ENCODE measurements at regions not wholly inside any gene's neighbourhood (a gene's known extent, or its start where the extent isn't known, plus 50 kb on each side); places are given as distances from the start of the nearest gene placed in this dataset.

DNA sequence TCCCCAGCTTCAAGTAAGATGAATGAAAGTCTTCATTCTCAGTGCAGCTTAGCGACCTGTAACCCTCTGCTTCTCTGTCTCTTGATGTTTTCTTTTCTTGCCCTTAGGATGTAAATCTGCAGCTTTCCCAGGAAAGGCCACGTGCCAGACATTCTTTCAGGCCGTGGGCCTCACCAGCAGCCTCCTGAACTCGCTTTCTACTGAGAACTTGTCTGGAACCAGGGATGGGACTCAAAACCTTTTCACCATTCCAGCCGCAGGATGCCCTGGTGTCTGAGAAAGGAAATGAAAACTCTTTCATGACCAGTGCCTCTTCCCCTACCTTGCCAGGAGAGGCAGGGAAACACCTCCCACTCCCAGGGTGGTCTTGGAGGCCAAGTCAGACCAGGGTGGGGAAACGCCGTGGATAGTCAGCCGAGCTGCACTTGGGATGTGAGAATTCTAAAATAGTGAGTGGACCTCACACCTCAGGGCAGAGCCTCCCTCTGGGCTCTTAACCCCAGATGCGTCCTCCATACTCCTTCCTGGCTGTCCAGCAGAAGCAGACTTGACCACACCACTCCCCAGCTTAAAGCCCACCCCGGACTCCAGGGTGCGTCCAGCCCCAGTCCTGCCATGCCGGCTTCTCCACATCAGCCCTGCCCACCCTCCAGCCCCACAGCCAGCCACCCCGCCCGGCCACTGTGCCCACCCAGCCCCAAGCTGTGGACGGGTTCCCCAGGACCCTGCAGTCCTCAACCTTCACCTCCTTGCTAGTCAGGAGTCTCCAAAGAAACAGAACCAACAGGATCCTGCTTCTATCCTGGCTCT lies 115.5 kb downstream of the TWIST2 start:
- no peak for DNase-seq (ENCODE audit: unreplicated experiment)
- intact Hi-C loops (cut with micrococcal nuclease), result no loop called here
- Mint-ChIP-seq H3K36me3 (ENCODE audit: insufficient read depth, unreplicated experiment) (no peaks in the 10 kb centered on the region), H3K9me3 (ENCODE audit: unreplicated experiment) (peaks cover under 1% of the 10 kb centered on the region), H3K4me1 (ENCODE audit: insufficient read depth, unreplicated experiment) (no peaks in the 10 kb centered on the region), H3K27ac (ENCODE audit: low read depth, unreplicated experiment) (no peak overlapping the region), H3K4me3 (ENCODE audit: unreplicated experiment) (no peak overlapping the region), H3K27me3 (ENCODE audit: insufficient read depth, unreplicated experiment) (no peaks in the 10 kb centered on the region)
- CTCF ChIA-PET, result interaction anchor here (1.1 kb wide), 1 partner anchor 23 kb away, joined by 3 read pairs; no protein-coding TSS in a partner anchor
- POLR2A ChIA-PET, result no interaction called here
- TF ChIP-seq CTCF (IDR thresholded peaks at IDR 0.05; ENCODE audit: unreplicated experiment), result no peak
- no TSS peak for BruUV-seq (replicated peaks)

DNA sequence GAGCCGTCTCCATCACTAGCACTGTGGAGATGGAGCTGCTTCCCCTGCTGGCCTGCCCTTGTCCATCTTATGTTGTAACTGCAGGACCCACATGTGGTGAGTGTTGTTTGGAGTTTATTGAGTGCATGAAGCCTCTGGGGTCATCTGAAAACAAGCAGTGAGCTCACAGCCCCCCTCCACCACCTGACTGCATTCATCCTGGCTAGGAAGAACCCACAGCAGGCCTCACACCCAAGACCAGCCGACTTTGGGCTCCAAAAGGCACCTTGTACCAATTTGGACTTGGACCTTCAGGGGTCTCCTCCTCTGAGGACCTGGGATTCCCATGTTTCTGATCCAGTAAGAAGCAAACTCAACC lies 116.1 kb downstream of the TWIST2 start:
- ChIA-PET POLR2A (no interaction called here), CTCF (interaction anchor here (0.6 to 1.1 kb wide), 2 partner anchors 23 to 179 kb away, joined by 3 to 5 read pairs; no protein-coding TSS in a partner anchor)
- H3K27ac Mint-ChIP-seq (ENCODE audit: low read depth, unreplicated experiment), result no peak overlapping the region
- H3K36me3 Mint-ChIP-seq (ENCODE audit: insufficient read depth, unreplicated experiment), result no peaks in the 10 kb centered on the region
- H3K27me3 Mint-ChIP-seq (ENCODE audit: insufficient read depth, unreplicated experiment), result no peaks in the 10 kb centered on the region
- no peak for DNase-seq (ENCODE audit: unreplicated experiment)
- no peaks in the 10 kb centered on the region for H3K9me3 Mint-ChIP-seq (ENCODE audit: unreplicated experiment)
- no peak overlapping the region for H3K4me3 Mint-ChIP-seq (ENCODE audit: unreplicated experiment)
- BruUV-seq (replicated peaks), result no TSS peak
- no peak for TF ChIP-seq CTCF (IDR thresholded peaks at IDR 0.05; ENCODE audit: unreplicated experiment)
- intact Hi-C loops (cut with micrococcal nuclease), result no loop called here
- no peaks in the 10 kb centered on the region for H3K4me1 Mint-ChIP-seq (ENCODE audit: insufficient read depth, unreplicated experiment)

DNA sequence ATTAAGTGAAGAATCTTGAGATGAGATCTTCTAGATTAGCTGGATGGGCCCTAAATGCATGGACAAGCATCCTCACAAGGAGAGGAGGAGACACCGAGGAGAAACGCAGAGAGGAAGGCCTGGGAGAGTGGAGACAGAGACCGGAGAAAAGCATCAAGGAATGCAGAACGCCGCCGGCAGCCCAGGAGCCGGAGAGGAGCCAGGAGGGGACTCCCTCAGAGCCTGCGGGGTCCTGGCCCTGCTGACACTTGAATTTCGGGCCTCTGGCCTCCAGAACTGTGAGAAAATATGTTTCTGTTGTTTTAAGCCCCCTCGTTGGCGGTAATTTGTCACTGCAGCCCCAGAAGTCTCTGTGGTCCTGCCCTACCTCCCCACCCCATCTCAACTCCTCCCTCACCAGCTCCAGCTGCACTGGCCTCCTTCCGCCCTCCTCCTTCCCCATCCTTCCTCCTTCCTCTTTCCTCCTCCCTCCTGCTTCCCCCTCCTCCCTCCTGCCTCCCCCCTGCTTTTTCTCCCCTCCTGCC lies 116.7 kb downstream of the TWIST2 start:
- no peaks in the 10 kb centered on the region for H3K36me3 Mint-ChIP-seq (ENCODE audit: insufficient read depth, unreplicated experiment)
- no peak overlapping the region for H3K27ac Mint-ChIP-seq (ENCODE audit: low read depth, unreplicated experiment)
- DNase-seq (ENCODE audit: unreplicated experiment), result no peak
- intact Hi-C loops (cut with micrococcal nuclease), result no loop called here
- H3K4me3 Mint-ChIP-seq (ENCODE audit: unreplicated experiment), result no peak overlapping the region
- H3K27me3 Mint-ChIP-seq (ENCODE audit: insufficient read depth, unreplicated experiment), result no peaks in the 10 kb centered on the region
- H3K4me1 Mint-ChIP-seq (ENCODE audit: insufficient read depth, unreplicated experiment), result no peaks in the 10 kb centered on the region
- no TSS peak for BruUV-seq (replicated peaks)
- POLR2A ChIA-PET, result no interaction called here
- TF ChIP-seq CTCF (IDR thresholded peaks at IDR 0.05; ENCODE audit: unreplicated experiment), result no peak
- CTCF ChIA-PET, result interaction anchor here (0.6 kb wide), 1 partner anchor 180 kb away, joined by 5 read pairs; no protein-coding TSS in a partner anchor
- H3K9me3 Mint-ChIP-seq (ENCODE audit: unreplicated experiment), result no peaks in the 10 kb centered on the region

GRCh38 chr2:238965371-238966071 lies 117.6 kb downstream of the TWIST2 start:
- TF ChIP-seq CTCF (IDR thresholded peaks at IDR 0.05; ENCODE audit: unreplicated experiment), result no peak
- POLR2A ChIA-PET, result no interaction called here
- intact Hi-C loops (cut with micrococcal nuclease), result no loop called here
- DNase-seq (ENCODE audit: unreplicated experiment), result no peak
- Mint-ChIP-seq H3K36me3 (ENCODE audit: insufficient read depth, unreplicated experiment) (no peaks in the 10 kb centered on the region), H3K4me1 (ENCODE audit: insufficient read depth, unreplicated experiment) (peaks cover 4% of the 10 kb centered on the region), H3K27me3 (ENCODE audit: insufficient read depth, unreplicated experiment) (no peaks in the 10 kb centered on the region), H3K4me3 (ENCODE audit: unreplicated experiment) (no peak overlapping the region), H3K9me3 (ENCODE audit: unreplicated experiment) (no peaks in the 10 kb centered on the region), H3K27ac (ENCODE audit: low read depth, unreplicated experiment) (no peak overlapping the region)
- CTCF ChIA-PET, result no interaction called here
- no TSS peak for BruUV-seq (replicated peaks)
